ENCODE measurements at regions not wholly inside any gene's neighbourhood (a gene's known extent, or its start where the extent isn't known, plus 50 kb on each side); places are given as distances from the start of the nearest gene placed in this dataset.

GRCh38 chr4:20368926-20369325 lies 117.2 kb downstream of the SLIT2 start:
- TF ChIP-seq CTCF (IDR thresholded peaks at IDR 0.05): no peak
- no peak for TF ChIP-seq POLR2A (IDR thresholded peaks at IDR 0.05)
